HL-60/S4 treated with phorbol 12-myristate 13-acetate at 8.2 ng/mL for 4 days and 3 days (cell line): ENCODE measurements at regions not wholly inside any gene's neighbourhood (a gene's known extent, or its start where the extent isn't known, plus 50 kb on each side); places are given as distances from the start of the nearest gene placed in this dataset.

ENCODE experiments used
- in situ Hi-C: fragments of 300-500 bp; cut with MboI; formaldehyde crosslinking; loops from 2 replicates; pipeline ENCODE4 v1.15.0; 2022; ENCODE audit warnings: low sequenced_read_pairs

GRCh38 chr5:15027764-15028163, 156.2 kb upstream of the ANKH start:
- in situ Hi-C loops, result no loop called here

GRCh38 chr5:15026944-15027343, 155.4 kb upstream of the ANKH start:
- in situ Hi-C loops, result no loop called here

GRCh38 chr5:15026011-15026893, 154.7 kb upstream of the ANKH start:
- in situ Hi-C loops, result no loop called here

- in situ Hi-C loops, result loop anchor here (25.0 kb wide), 2 partner anchors 287 to 662 kb away; no protein-coding TSS in a partner anchor
Measured at GRCh38 chr5:15023846-15024245, 152.3 kb upstream of the ANKH start.

- in situ Hi-C loops, result loop anchor here (25.0 kb wide), 2 partner anchors 286 to 661 kb away; no protein-coding TSS in a partner anchor
Measured at GRCh38 chr5:15023266-15023665, 151.7 kb upstream of the ANKH start.

GRCh38 chr5:15021266-15022046, 149.9 kb upstream of the ANKH start:
- in situ Hi-C loops, result loop anchor here (25.0 kb wide), 2 partner anchors 284 to 659 kb away; no protein-coding TSS in a partner anchor

- in situ Hi-C loops, result loop anchor here (25.0 kb wide), 2 partner anchors 283 to 658 kb away; no protein-coding TSS in a partner anchor
Measured at GRCh38 chr5:15020736-15021135, 149.2 kb upstream of the ANKH start.

- in situ Hi-C loops, result loop anchor here (25.0 kb wide), 2 partner anchors 278 to 653 kb away; no protein-coding TSS in a partner anchor
Measured at GRCh38 chr5:15014809-15015208, 143.2 kb upstream of the ANKH start.

GRCh38 chr5:15013654-15014463, 142.3 kb upstream of the ANKH start:
- in situ Hi-C loops, result loop anchor here (25.0 kb wide), 2 partner anchors 277 to 652 kb away; no protein-coding TSS in a partner anchor

GRCh38 chr5:15012061-15012460, 140.5 kb upstream of the ANKH start:
- in situ Hi-C loops, result loop anchor here (25.0 kb wide), 2 partner anchors 275 to 650 kb away; no protein-coding TSS in a partner anchor

GRCh38 chr5:15010936-15011335, 139.4 kb upstream of the ANKH start:
- in situ Hi-C loops, result loop anchor here (25.0 kb wide), 2 partner anchors 274 to 649 kb away; no protein-coding TSS in a partner anchor

GRCh38 chr5:15009420-15009819, 137.8 kb upstream of the ANKH start:
- in situ Hi-C loops, result loop anchor here (25.0 kb wide), 2 partner anchors 272 to 647 kb away; no protein-coding TSS in a partner anchor

GRCh38 chr5:15008921-15009320, 137.3 kb upstream of the ANKH start:
- in situ Hi-C loops, result loop anchor here (25.0 kb wide), 2 partner anchors 272 to 647 kb away; no protein-coding TSS in a partner anchor

GRCh38 chr5:15008476-15008875, 136.9 kb upstream of the ANKH start:
- in situ Hi-C loops, result loop anchor here (25.0 kb wide), 2 partner anchors 271 to 646 kb away; no protein-coding TSS in a partner anchor

- in situ Hi-C loops, result loop anchor here (25.0 kb wide), 2 partner anchors 270 to 645 kb away; no protein-coding TSS in a partner anchor
Measured at GRCh38 chr5:15007646-15008045, 136.1 kb upstream of the ANKH start.

- in situ Hi-C loops, result loop anchor here (25.0 kb wide), 2 partner anchors 267 to 642 kb away; no protein-coding TSS in a partner anchor
Measured at GRCh38 chr5:15004506-15004905, 132.9 kb upstream of the ANKH start.

GRCh38 chr5:15003511-15003920, 131.9 kb upstream of the ANKH start:
- in situ Hi-C loops, result loop anchor here (25.0 kb wide), 2 partner anchors 266 to 641 kb away; no protein-coding TSS in a partner anchor

GRCh38 chr5:15002791-15003190, 131.2 kb upstream of the ANKH start:
- in situ Hi-C loops, result loop anchor here (25.0 kb wide), 2 partner anchors 265 to 640 kb away; no protein-coding TSS in a partner anchor

- in situ Hi-C loops, result loop anchor here (25.0 kb wide), 2 partner anchors 265 to 640 kb away; no protein-coding TSS in a partner anchor
Measured at GRCh38 chr5:15002173-15002572, 130.6 kb upstream of the ANKH start.

GRCh38 chr5:15001517-15001916, 129.9 kb upstream of the ANKH start:
- in situ Hi-C loops, result loop anchor here (25.0 kb wide), 2 partner anchors 264 to 639 kb away; no protein-coding TSS in a partner anchor
